SK-N-SH (cell line): ENCODE measurements at regions not wholly inside any gene's neighbourhood (a gene's known extent, or its start where the extent isn't known, plus 50 kb on each side); places are given as distances from the start of the nearest gene placed in this dataset.
"Not testable (repeated sequence)": the region's sequence is repeated elsewhere in the genome, so short reads cannot be mapped to it uniquely, and the experiment has no call there.

Source experiments
- CTCF ChIA-PET: fragments of 300-600, 350-600 bp; formaldehyde crosslinking; extraction: SDS; loops from one replicate; lab custom pipeline; 2021; lab: Yijun Ruan, JAX
- POLR2A ChIA-PET: fragments of 350-600 bp; sonication (Branson Sonifier 250); formaldehyde crosslinking; extraction: SDS; loops from one replicate; lab custom pipeline; 2020; ENCODE audit warnings: antibody characterized with exemption, inconsistent platforms; lab: Yijun Ruan, JAX
- DNase-seq: peaks from one replicate; pipeline ENCODE4 v3.0.0; 2012
- H2AFZ ChIP-seq: fragments of 200-600 bp; sonication (generic); 2 replicates; pipeline ENCODE4 v1.8.1; 2016; ENCODE audit warnings: antibody characterized with exemption, mild to moderate bottlenecking, low read depth
- H3F3A ChIP-seq: fragments of 200-600 bp; sonication (generic); replicated peaks from 2 replicates; pipeline ENCODE3; 2016; ENCODE audit warnings: antibody characterized with exemption, mild to moderate bottlenecking; ENCODE audit not compliant: insufficient read depth
- H3K27ac ChIP-seq, 2 experiments: fragments of 200-500 bp in 1 of 2; fragments of 200-600 bp in 1 of 2; sonication (Bioruptor generic) in 1 of 2; sonication (generic), shearing (Covaris generic) in 1 of 2; 2 replicates each; pipeline versions ENCODE4 v1.5.1 to v1.6.1; 2014 to 2016; ENCODE audit warnings: low read depth in 2 of 2, inconsistent platforms in 1 of 2, low read length in 1 of 2, mild to moderate bottlenecking in 1 of 2, mixed read lengths in 1 of 2
- H3K27me3 ChIP-seq: fragments of 200-600 bp; sonication (generic), shearing (Covaris generic); 2 replicates; pipeline ENCODE4 v1.6.1; 2016; ENCODE audit warnings: mixed run types; ENCODE audit not compliant: insufficient read depth
- H3K36me3 ChIP-seq, 2 experiments: fragments of 200-500 bp in 1 of 2; fragments of 200-600 bp in 1 of 2; sonication (Bioruptor generic) in 1 of 2; sonication (generic) in 1 of 2; replicated peaks in 1 of 2; 2 replicates each; pipeline versions ENCODE3 to v1.5.1; 2014 to 2016; ENCODE audit warnings: low read length in 1 of 2, mild to moderate bottlenecking in 1 of 2; ENCODE audit not compliant: insufficient read depth in 2 of 2, control insufficient read depth in 1 of 2
- H3K4me1 ChIP-seq, 2 experiments: fragments of 200-500 bp in 1 of 2; fragments of 200-600 bp in 1 of 2; sonication (Bioruptor generic) in 1 of 2; sonication (generic), shearing (Covaris generic) in 1 of 2; 2 replicates each; pipeline versions ENCODE4 v1.5.1 to v1.6.1; 2014 to 2016; ENCODE audit warnings: low read depth in 1 of 2, low read length in 1 of 2, mixed run types in 1 of 2; ENCODE audit not compliant: insufficient read depth in 2 of 2, control insufficient read depth in 1 of 2
- H3K4me2 ChIP-seq: fragments of 200-600 bp; sonication (generic), shearing (Covaris generic); 2 replicates; pipeline ENCODE4 v1.6.1; 2017; ENCODE audit warnings: mixed run types
- H3K4me3 ChIP-seq, 2 experiments: fragments of 200-500 bp in 1 of 2; fragments of 200-600 bp in 1 of 2; sonication (Bioruptor generic) in 1 of 2; sonication (generic), shearing (Covaris generic) in 1 of 2; 2 replicates each; pipeline versions ENCODE4 v1.5.1 to v1.8.1; 2014 to 2016; ENCODE audit warnings: low read depth in 2 of 2, inconsistent platforms in 1 of 2, low read length in 1 of 2, mild to moderate bottlenecking in 1 of 2, mixed read lengths in 1 of 2, moderate library complexity in 1 of 2
- H3K79me2 ChIP-seq: fragments of 200-600 bp; sonication (generic); 2 replicates; pipeline ENCODE4 v1.8.1; 2017; ENCODE audit warnings: mild to moderate bottlenecking; ENCODE audit not compliant: insufficient read depth
- H3K9ac ChIP-seq: fragments of 200-600 bp; sonication (generic); 2 replicates; pipeline ENCODE4 v1.6.1; 2017; ENCODE audit warnings: mixed run types
- H3K9me2 ChIP-seq: fragments of 200-600 bp; sonication (generic); 2 replicates; pipeline ENCODE4 v1.6.1; 2017; ENCODE audit warnings: mixed run types
- H3K9me3 ChIP-seq: fragments of 200-600 bp; sonication (generic); 2 replicates; pipeline ENCODE4 v1.6.1; 2017; ENCODE audit warnings: mixed run types, mild to moderate bottlenecking, moderate library complexity
- H4K20me1 ChIP-seq: fragments of 200-600 bp; sonication (generic); 2 replicates; pipeline ENCODE4 v1.6.1; 2017; ENCODE audit warnings: mild to moderate bottlenecking, mixed run types; ENCODE audit not compliant: insufficient read depth
- ELF1 ChIP-seq: IDR thresholded peaks from 2 replicates; pipeline ENCODE4 v1.4.0; 2012
- EZH2phosphoT487 ChIP-seq: fragments of 200-600 bp; sonication (generic); IDR thresholded peaks from 2 replicates; pipeline ENCODE4 v1.6.1; 2017; ENCODE audit warnings: low read depth, mixed run types, mild to moderate bottlenecking, antibody characterized with exemption, moderate library complexity, borderline replicate concordance
- FOXM1 ChIP-seq: IDR thresholded peaks from 2 replicates; pipeline ENCODE4 v1.4.0; 2012; ENCODE audit warnings: low read depth, mild to moderate bottlenecking
- GABPA ChIP-seq: IDR thresholded peaks from 2 replicates; pipeline ENCODE4 v1.4.0; 2012; ENCODE audit warnings: low read depth, mild to moderate bottlenecking
- JUND ChIP-seq: IDR thresholded peaks from 2 replicates; pipeline ENCODE4 v1.4.0; 2012
- MEF2A ChIP-seq: IDR thresholded peaks from 2 replicates; pipeline ENCODE4 v1.4.0; 2012; ENCODE audit warnings: low read depth, borderline replicate concordance
- MXI1 ChIP-seq: IDR thresholded peaks from 2 replicates; pipeline ENCODE4 v1.6.1; 2012; ENCODE audit warnings: mild to moderate bottlenecking, low read depth, low read length, improper control_type of control experiment
- RAD21 ChIP-seq: IDR thresholded peaks from 2 replicates; pipeline ENCODE4 v1.6.1; 2012; ENCODE audit warnings: mild to moderate bottlenecking, low read length
- RFX5 ChIP-seq: IDR thresholded peaks from 2 replicates; pipeline ENCODE4 v1.6.1; 2012; ENCODE audit warnings: mild to moderate bottlenecking, improper control_type of control experiment, low read length
- SIN3A ChIP-seq: IDR thresholded peaks from 2 replicates; pipeline ENCODE4 v1.6.1; 2012; ENCODE audit warnings: low read depth, mild to moderate bottlenecking, low read length, moderate library complexity, borderline replicate concordance
- TAF1 ChIP-seq: IDR thresholded peaks from 2 replicates; pipeline ENCODE4 v1.6.1; 2012; ENCODE audit warnings: low read depth, mild to moderate bottlenecking, low read length, moderate library complexity, borderline replicate concordance
- TCF12 ChIP-seq: IDR thresholded peaks from 2 replicates; pipeline ENCODE4 v1.4.0; 2012
- USF2 ChIP-seq: fragments of 150-350 bp; IDR thresholded peaks from 2 replicates; pipeline ENCODE4 v1.6.1; 2017; ENCODE audit warnings: antibody characterized with exemption, low read length, low read depth, borderline replicate concordance
- YY1 ChIP-seq: IDR thresholded peaks from 2 replicates; pipeline ENCODE4 v1.4.0; 2012; ENCODE audit warnings: low read depth, mild to moderate bottlenecking
- WGBS: methylation state at CpG from one replicate; pipeline ENCODE4 v1.1.6; 2017; ENCODE audit warnings: low lambda C conversion rate; 5-methylcytosine and 5-hydroxymethylcytosine counted together
- TF ChIP-seq, protein P1 (sequence below): IDR thresholded peaks from 2 replicates; pipeline ENCODE4 v1.4.0; 2012; ENCODE audit warnings: low read depth, borderline replicate concordance
- TF ChIP-seq, protein P2 (sequence below): IDR thresholded peaks from 2 replicates; pipeline ENCODE4 v1.6.1; 2012; ENCODE audit warnings: mild to moderate bottlenecking, low read depth, low read length, moderate library complexity

DNA sequence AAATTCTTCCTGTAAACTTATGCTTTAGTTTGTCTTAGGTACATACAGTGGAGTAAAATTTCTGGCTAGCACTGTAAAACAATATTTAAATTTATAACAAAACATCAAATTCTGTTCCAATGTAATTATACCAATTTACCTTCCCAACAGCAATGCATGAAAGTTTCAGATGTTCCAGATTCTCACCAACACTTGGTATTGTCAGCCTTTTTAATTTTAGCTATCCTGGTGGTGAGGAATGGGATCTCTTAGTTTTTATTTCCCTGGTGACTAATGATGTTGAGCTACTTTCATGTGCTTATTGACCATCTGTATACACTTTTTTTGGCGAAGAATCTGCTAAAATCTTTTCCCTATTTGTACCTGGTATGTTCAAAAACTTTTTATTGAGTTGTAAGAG is 76.1 kb upstream of the PHACTR1 start:
- Histone ChIP-seq H3K9ac (no peak overlapping the region), H3K4me1 (no peaks in the 10 kb centered on the region), H3K9me2 (no peaks in the 10 kb centered on the region), H2AFZ (no peak overlapping the region), H3K27ac (no peak overlapping the region), H3K36me3 (no peaks in the 10 kb centered on the region), H3K4me2 (no peak overlapping the region), H3K4me3 (no peak overlapping the region), H3K27me3 (no peaks in the 10 kb centered on the region), H3K9me3 (no peaks in the 10 kb centered on the region), H3K79me2 (no peaks in the 10 kb centered on the region), H4K20me1 (no peaks in the 10 kb centered on the region), H3F3A (no peaks in the 10 kb centered on the region)
- WGBS, result 38% methylated on average over 1 of the region's 1 CpG
- ChIA-PET POLR2A (no interaction called here), CTCF (interaction anchor here (0.6 to 2.3 kb wide), 5 partner anchors 15 to 351 kb away, joined by 3 to 17 read pairs (median 7); partner anchors contain the start of gene EDN1)
- TF ChIP-seq, protein P1, sequence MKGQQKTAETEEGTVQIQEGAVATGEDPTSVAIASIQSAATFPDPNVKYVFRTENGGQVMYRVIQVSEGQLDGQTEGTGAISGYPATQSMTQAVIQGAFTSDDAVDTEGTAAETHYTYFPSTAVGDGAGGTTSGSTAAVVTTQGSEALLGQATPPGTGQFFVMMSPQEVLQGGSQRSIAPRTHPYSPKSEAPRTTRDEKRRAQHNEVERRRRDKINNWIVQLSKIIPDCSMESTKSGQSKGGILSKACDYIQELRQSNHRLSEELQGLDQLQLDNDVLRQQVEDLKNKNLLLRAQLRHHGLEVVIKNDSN, result no peak
- TF ChIP-seq MXI1, result no peak
- no peak for TF ChIP-seq TCF12
- TF ChIP-seq MEF2A, result no peak
- TF ChIP-seq USF2, result no peak
- no peak for TF ChIP-seq FOXM1
- no peak for TF ChIP-seq JUND
- TF ChIP-seq, protein P2, sequence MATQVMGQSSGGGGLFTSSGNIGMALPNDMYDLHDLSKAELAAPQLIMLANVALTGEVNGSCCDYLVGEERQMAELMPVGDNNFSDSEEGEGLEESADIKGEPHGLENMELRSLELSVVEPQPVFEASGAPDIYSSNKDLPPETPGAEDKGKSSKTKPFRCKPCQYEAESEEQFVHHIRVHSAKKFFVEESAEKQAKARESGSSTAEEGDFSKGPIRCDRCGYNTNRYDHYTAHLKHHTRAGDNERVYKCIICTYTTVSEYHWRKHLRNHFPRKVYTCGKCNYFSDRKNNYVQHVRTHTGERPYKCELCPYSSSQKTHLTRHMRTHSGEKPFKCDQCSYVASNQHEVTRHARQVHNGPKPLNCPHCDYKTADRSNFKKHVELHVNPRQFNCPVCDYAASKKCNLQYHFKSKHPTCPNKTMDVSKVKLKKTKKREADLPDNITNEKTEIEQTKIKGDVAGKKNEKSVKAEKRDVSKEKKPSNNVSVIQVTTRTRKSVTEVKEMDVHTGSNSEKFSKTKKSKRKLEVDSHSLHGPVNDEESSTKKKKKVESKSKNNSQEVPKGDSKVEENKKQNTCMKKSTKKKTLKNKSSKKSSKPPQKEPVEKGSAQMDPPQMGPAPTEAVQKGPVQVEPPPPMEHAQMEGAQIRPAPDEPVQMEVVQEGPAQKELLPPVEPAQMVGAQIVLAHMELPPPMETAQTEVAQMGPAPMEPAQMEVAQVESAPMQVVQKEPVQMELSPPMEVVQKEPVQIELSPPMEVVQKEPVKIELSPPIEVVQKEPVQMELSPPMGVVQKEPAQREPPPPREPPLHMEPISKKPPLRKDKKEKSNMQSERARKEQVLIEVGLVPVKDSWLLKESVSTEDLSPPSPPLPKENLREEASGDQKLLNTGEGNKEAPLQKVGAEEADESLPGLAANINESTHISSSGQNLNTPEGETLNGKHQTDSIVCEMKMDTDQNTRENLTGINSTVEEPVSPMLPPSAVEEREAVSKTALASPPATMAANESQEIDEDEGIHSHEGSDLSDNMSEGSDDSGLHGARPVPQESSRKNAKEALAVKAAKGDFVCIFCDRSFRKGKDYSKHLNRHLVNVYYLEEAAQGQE, result no peak
- TF ChIP-seq EZH2phosphoT487, result no peak
- TF ChIP-seq RFX5, result no peak
- no peak for TF ChIP-seq GABPA
- TF ChIP-seq ELF1, result no peak
- no peak for TF ChIP-seq TAF1
- no peak for TF ChIP-seq SIN3A
- TF ChIP-seq RAD21, result no peak
- no peak for TF ChIP-seq YY1
- DNase-seq, result no peak

- H3K27me3 ChIP-seq, H3K27ac ChIP-seq, H2AFZ ChIP-seq, H3K9ac ChIP-seq, H3F3A ChIP-seq, H3K4me1 ChIP-seq, H3K9me2 ChIP-seq, DNase-seq, H3K79me2 ChIP-seq, H4K20me1 ChIP-seq, H3K4me3 ChIP-seq, POLR2A ChIA-PET, H3K4me2 ChIP-seq, H3K36me3 ChIP-seq, H3K9me3 ChIP-seq: not testable (repeated sequence)
- 38% methylated on average over 2 of the region's 2 CpGs for WGBS
- CTCF ChIA-PET, result interaction anchor here (1.8 kb wide), 1 partner anchor 352 kb away, joined by 7 read pairs; the partner anchor contains the start of gene EDN1
Observed at GRCh38 chr6:12641785-12642184, 74.8 kb upstream of the PHACTR1 start.
